Neuronal stem cell (in vitro differentiated cells): ENCODE measurements at regions not wholly inside any gene's neighbourhood (a gene's known extent, or its start where the extent isn't known, plus 50 kb on each side); places are given as distances from the start of the nearest gene placed in this dataset.

Experiments used
- DNase-seq: peaks from one replicate; pipeline ENCODE4 v3.0.0-alpha.2; 2013; ENCODE audit warnings: low spot score
- H2AFZ ChIP-seq: one replicate; pipeline ENCODE4 v1.6.1; 2013; ENCODE audit warnings: mild to moderate bottlenecking, low read length, inconsistent platforms
- H2AK5ac ChIP-seq: 2 replicates; pipeline ENCODE4 v1.6.1; 2013; ENCODE audit warnings: low read depth, mild to moderate bottlenecking, inconsistent platforms, low read length, moderate library complexity, mixed read lengths
- H2BK120ac ChIP-seq: 2 replicates; pipeline ENCODE4 v1.6.1; 2013; ENCODE audit warnings: low read depth, mild to moderate bottlenecking, inconsistent platforms, low read length, moderate library complexity, mixed read lengths
- H2BK12ac ChIP-seq: one replicate; pipeline ENCODE4 v1.6.1; 2013; ENCODE audit warnings: low read length, inconsistent platforms
- H2BK15ac ChIP-seq: 2 replicates; pipeline ENCODE4 v1.6.1; 2013; ENCODE audit warnings: mild to moderate bottlenecking, low read length, inconsistent platforms, mixed read lengths
- H2BK5ac ChIP-seq: one replicate; pipeline ENCODE4 v1.6.1; 2013; ENCODE audit warnings: inconsistent platforms, mild to moderate bottlenecking, low read length, moderate library complexity
- H3K14ac ChIP-seq: one replicate; pipeline ENCODE4 v1.6.1; 2013; ENCODE audit warnings: low read length, inconsistent platforms
- H3K18ac ChIP-seq: 2 replicates; pipeline ENCODE4 v1.6.1; 2013; ENCODE audit warnings: low read length, inconsistent platforms
- H3K23ac ChIP-seq: 2 replicates; pipeline ENCODE4 v1.6.1; 2013; ENCODE audit warnings: low read depth, mild to moderate bottlenecking, mixed read lengths, low read length, inconsistent platforms; ENCODE audit not compliant: poor library complexity
- H3K27ac ChIP-seq: replicated peaks from 3 replicates; pipeline ENCODE4 v1.5.1; 2013; ENCODE audit warnings: low read length, inconsistent platforms
- H3K27me3 ChIP-seq, 3 experiments: 2 replicates each; pipeline ENCODE4 v1.6.1; 2013; ENCODE audit warnings: low read length in 3 of 3, mild to moderate bottlenecking in 2 of 3, inconsistent platforms in 1 of 3, low read depth in 1 of 3, mixed read lengths in 1 of 3, moderate library complexity in 1 of 3; ENCODE audit not compliant: control insufficient read depth in 3 of 3, insufficient read depth in 3 of 3
- H3K36me3 ChIP-seq, 2 donors: replicated peaks in 1 of 2; 2 replicates each; pipeline ENCODE4 v1.6.1; 2013; ENCODE audit warnings: low read length in 2 of 2; ENCODE audit not compliant: control insufficient read depth in 2 of 2, insufficient read depth in 2 of 2
- H3K4ac ChIP-seq: 2 replicates; pipeline ENCODE4 v1.6.1; 2013; ENCODE audit warnings: inconsistent platforms, mild to moderate bottlenecking, low read length, moderate library complexity
- H3K4me1 ChIP-seq, 2 donors: 1 replicate in 1 of 2; 2 replicates in 1 of 2; pipeline ENCODE4 v1.6.1; 2013; ENCODE audit warnings: low read length in 2 of 2, low read depth in 1 of 2; ENCODE audit not compliant: control insufficient read depth in 2 of 2, insufficient read depth in 1 of 2
- H3K4me2 ChIP-seq: one replicate; pipeline ENCODE4 v1.6.1; 2013; ENCODE audit warnings: mild to moderate bottlenecking, low read length, inconsistent platforms; ENCODE audit not compliant: insufficient read depth, poor library complexity, severe bottlenecking
- H3K4me3 ChIP-seq, 2 donors: 2 replicates each; pipeline ENCODE4 v1.5.1; 2013; ENCODE audit warnings: low read length in 2 of 2, mild to moderate bottlenecking in 2 of 2, inconsistent platforms in 1 of 2, moderate library complexity in 1 of 2
- H3K79me1 ChIP-seq: one replicate; pipeline ENCODE4 v1.6.1; 2013; ENCODE audit warnings: low read depth, mild to moderate bottlenecking, inconsistent platforms, low read length, moderate library complexity
- H3K9ac ChIP-seq: one replicate; pipeline ENCODE4 v1.6.1; 2013; ENCODE audit warnings: mild to moderate bottlenecking, low read depth, low read length, inconsistent platforms; ENCODE audit not compliant: poor library complexity
- H3K9me3 ChIP-seq, 2 donors: replicated peaks in 1 of 2; 2 replicates each; pipeline versions ENCODE3 to v1.6.1; 2013; ENCODE audit warnings: low read length in 2 of 2, mild to moderate bottlenecking in 2 of 2, inconsistent platforms in 1 of 2, low read depth in 1 of 2, mixed read lengths in 1 of 2, moderate library complexity in 1 of 2; ENCODE audit not compliant: control insufficient read depth in 2 of 2, insufficient read depth in 1 of 2
- H4K8ac ChIP-seq: one replicate; pipeline ENCODE4 v1.6.1; 2013; ENCODE audit warnings: low read depth, mild to moderate bottlenecking, inconsistent platforms, low read length, moderate library complexity
- H4K91ac ChIP-seq: one replicate; pipeline ENCODE4 v1.6.1; 2013; ENCODE audit warnings: low read length, low read depth, mild to moderate bottlenecking, inconsistent platforms; ENCODE audit not compliant: poor library complexity
- WGBS, 2 donors: extraction: QIAGEN DNeasy Blood & Tissue Kit; methylation state at CpG; one replicate each; pipeline ENCODE4 v1.1.7; 2013; ENCODE audit warnings: missing lambda C conversion rate in 2 of 2, mixed read lengths in 1 of 2; ENCODE audit not compliant: insufficient read length in 2 of 2, insufficient replicate concordance in 1 of 2; ENCODE audit errors: extremely low coverage in 2 of 2; 5-methylcytosine and 5-hydroxymethylcytosine counted together

DNA sequence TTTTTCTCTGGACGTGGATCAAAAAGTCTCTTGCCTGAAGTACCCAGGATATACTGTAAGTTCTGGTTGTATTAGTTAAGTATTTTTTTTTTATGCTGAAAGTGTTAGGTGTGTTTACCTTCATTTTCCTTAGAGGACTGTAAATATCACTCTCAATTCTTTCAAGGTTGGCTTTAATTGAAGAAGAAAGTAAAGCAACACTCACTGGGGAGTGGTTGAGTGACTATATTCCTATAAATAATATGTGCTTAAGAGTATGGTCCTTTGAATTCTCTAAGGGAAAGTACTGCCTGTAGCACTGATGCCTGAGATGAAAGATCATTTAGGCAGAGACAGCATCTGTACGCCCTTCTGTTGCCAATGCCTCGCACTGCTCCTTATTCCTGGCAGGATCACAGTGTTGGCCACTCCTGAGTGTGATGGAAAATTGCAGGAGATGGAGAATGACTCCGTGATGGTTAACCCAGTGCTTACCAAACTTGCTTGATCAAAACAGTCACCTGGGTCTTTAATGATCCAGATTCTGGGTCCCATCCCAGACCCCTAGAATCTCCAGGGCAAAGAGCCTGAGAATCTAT, 182.0 kb upstream of the MPDZ start:
- no peak for DNase-seq
- no peaks in the 10 kb centered on the region for H3K79me1 ChIP-seq
- WGBS, 2 donors = no CpG with 5 or more reads among the region's 4 CpGs

DNA sequence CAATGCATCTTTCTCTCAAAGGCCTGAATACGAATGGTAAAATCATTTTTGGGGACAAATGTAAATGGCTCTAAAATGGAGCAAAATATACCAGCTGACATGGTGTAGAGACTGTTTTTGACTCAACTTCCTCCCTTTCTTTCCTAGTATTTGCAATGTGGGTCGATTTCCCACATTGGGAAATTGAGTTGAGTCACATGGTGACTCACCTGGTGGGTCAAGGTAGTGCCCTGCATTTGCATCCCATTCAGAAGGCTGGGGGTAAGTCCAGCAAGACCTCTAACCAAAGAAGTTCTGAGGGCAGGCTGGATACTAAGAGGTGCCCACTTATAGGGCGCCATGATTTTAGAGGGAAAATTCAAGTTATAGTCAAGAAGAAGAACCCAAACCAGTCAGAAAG, 179.6 kb upstream of the MPDZ start:
- Histone ChIP-seq H2AK5ac (no peak overlapping the region), H3K79me1 (no peaks in the 10 kb centered on the region), H2AFZ (no peak overlapping the region), H3K36me3 (no peaks in the 10 kb centered on the region), H2BK120ac (no peak overlapping the region), H3K23ac (no peak overlapping the region), H2BK15ac (no peak overlapping the region), H3K14ac (no peak overlapping the region), H2BK12ac (no peak overlapping the region), H3K18ac (no peak overlapping the region), H3K4ac (no peak overlapping the region), H2BK5ac (no peak overlapping the region), H3K9ac (no peak overlapping the region), H3K4me3 (no peak overlapping the region), H4K91ac (no peak overlapping the region), H3K27ac (no peak overlapping the region), H3K27me3 (no peaks in the 10 kb centered on the region), H3K9me3 (no peaks in the 10 kb centered on the region), H3K4me1 (no peaks in the 10 kb centered on the region), H3K4me2 (no peak overlapping the region), H4K8ac (no peak overlapping the region)
- DNase-seq = no peak
- WGBS, 2 donors = no CpG with 5 or more reads among the region's 3 CpGs

More for the DNA sequence above, 182.0 kb upstream of the MPDZ start:
- no peak overlapping the region for H3K9ac ChIP-seq
- no peak overlapping the region for H3K27ac ChIP-seq
- no peak overlapping the region for H2AK5ac ChIP-seq
- no peak overlapping the region for H3K18ac ChIP-seq
- no peak overlapping the region for H3K14ac ChIP-seq
- H3K36me3 ChIP-seq = no peaks in the 10 kb centered on the region
- no peak overlapping the region for H3K4me3 ChIP-seq
- no peak overlapping the region for H2BK15ac ChIP-seq
- H2AFZ ChIP-seq = no peak overlapping the region
- H3K4ac ChIP-seq = no peak overlapping the region
- H3K23ac ChIP-seq = no peak overlapping the region
- no peaks in the 10 kb centered on the region for H3K27me3 ChIP-seq
- no peaks in the 10 kb centered on the region for H3K9me3 ChIP-seq
- H4K8ac ChIP-seq = no peak overlapping the region
- no peak overlapping the region for H2BK12ac ChIP-seq
- no peak overlapping the region for H4K91ac ChIP-seq
- no peak overlapping the region for H3K4me2 ChIP-seq
- no peaks in the 10 kb centered on the region for H3K4me1 ChIP-seq
- no peak overlapping the region for H2BK120ac ChIP-seq
- H2BK5ac ChIP-seq = no peak overlapping the region

DNA sequence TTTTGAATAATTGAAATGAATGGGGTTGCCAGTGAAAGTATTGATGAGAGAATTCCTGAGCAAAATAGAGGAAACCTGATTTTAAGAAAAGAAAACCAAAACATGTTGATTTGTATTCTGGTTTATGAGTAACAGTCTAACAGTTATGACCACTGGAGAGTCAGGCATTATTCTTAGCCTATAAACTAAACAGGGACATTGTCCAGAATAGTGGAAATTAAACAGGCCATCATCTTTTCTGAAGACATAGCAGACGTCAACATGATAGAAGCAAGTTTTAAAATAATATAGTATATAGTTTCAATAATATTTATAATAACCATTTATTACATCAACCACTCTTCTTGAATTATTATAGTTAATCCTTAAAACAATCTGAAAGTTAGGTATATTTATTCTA, 178.3 kb upstream of the MPDZ start:
- H2AK5ac ChIP-seq = no peak overlapping the region
- H3K9ac ChIP-seq = no peak overlapping the region
- no peaks in the 10 kb centered on the region for H3K36me3 ChIP-seq
- no peak overlapping the region for H3K4ac ChIP-seq
- no peak overlapping the region for H3K18ac ChIP-seq
- WGBS, 2 donors = no CpG with 5 or more reads among the region's 1 CpG
- H2AFZ ChIP-seq = no peak overlapping the region
- no peak overlapping the region for H2BK5ac ChIP-seq
- no peaks in the 10 kb centered on the region for H3K9me3 ChIP-seq
- H3K27ac ChIP-seq = no peak overlapping the region
- no peak overlapping the region for H2BK15ac ChIP-seq
- H3K14ac ChIP-seq = no peak overlapping the region
- no peak overlapping the region for H2BK12ac ChIP-seq
- no peak overlapping the region for H3K4me2 ChIP-seq
- H3K23ac ChIP-seq = no peak overlapping the region
- H2BK120ac ChIP-seq = no peak overlapping the region
- no peaks in the 10 kb centered on the region for H3K27me3 ChIP-seq
- no peaks in the 10 kb centered on the region for H3K79me1 ChIP-seq
- no peak for DNase-seq
- no peaks in the 10 kb centered on the region for H3K4me1 ChIP-seq
- no peak overlapping the region for H4K91ac ChIP-seq
- H3K4me3 ChIP-seq = no peak overlapping the region
- no peak overlapping the region for H4K8ac ChIP-seq

DNA sequence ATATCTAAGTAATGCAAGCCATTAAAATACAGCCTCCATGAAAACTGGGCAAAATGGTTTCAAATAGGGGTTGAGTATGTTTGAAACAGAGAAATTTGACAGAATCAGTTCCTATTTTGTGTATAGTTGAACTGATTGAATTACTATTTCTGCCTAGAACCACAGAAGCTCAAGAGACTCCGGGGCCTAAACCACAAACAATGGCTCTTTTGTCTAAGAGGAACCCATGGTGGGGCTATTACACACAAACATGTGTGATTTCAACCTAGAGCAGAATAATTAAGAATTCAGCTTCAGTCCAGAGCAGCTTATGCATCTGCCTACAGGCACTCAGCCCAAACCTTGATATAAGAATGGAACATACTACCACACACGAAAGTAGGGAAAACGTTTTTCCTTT, 171.2 kb upstream of the MPDZ start:
- Histone ChIP-seq H3K27me3 (no peaks in the 10 kb centered on the region), H3K9me3 (no peaks in the 10 kb centered on the region), H2BK12ac (no peak overlapping the region), H4K91ac (no peak overlapping the region), H3K36me3 (no peaks in the 10 kb centered on the region), H3K27ac (no peak overlapping the region), H3K4me1 (no peaks in the 10 kb centered on the region), H2AK5ac (no peak overlapping the region), H3K18ac (no peak overlapping the region), H2BK15ac (no peak overlapping the region), H2BK5ac (no peak overlapping the region), H3K4me3 (no peak overlapping the region), H3K9ac (no peak overlapping the region), H3K4me2 (no peak overlapping the region), H3K4ac (no peak overlapping the region), H2BK120ac (no peak overlapping the region), H3K23ac (no peak overlapping the region), H2AFZ (no peak overlapping the region), H3K79me1 (no peaks in the 10 kb centered on the region), H3K14ac (no peak overlapping the region), H4K8ac (no peak overlapping the region)
- DNase-seq = no peak
- WGBS, 2 donors = no CpG with 5 or more reads among the region's 3 CpGs
